ENCODE measurements at regions not wholly inside any gene's neighbourhood (a gene's known extent, or its start where the extent isn't known, plus 50 kb on each side); places are given as distances from the start of the nearest gene placed in this dataset.
"Not testable (repeated sequence)": the region's sequence is repeated elsewhere in the genome, so short reads cannot be mapped to it uniquely, and the experiment has no call there.

- FAIRE-seq = no peak
Observed at GRCh38 chr17:22138861-22139469, 446.6 kb downstream of the KCNJ18 start.

- FAIRE-seq = no peak
Observed at GRCh38 chr17:22142091-22142490, 449.8 kb downstream of the KCNJ18 start.

GRCh38 chr17:22145605-22146178 lies 453.4 kb downstream of the KCNJ18 start:
- FAIRE-seq = no peak

- FAIRE-seq = no peak
Observed at GRCh38 chr17:22158364-22158763, 466.0 kb downstream of the KCNJ18 start.

GRCh38 chr17:22161376-22161775 lies 469.1 kb downstream of the KCNJ18 start:
- no peak for FAIRE-seq

GRCh38 chr17:22171631-22172030 lies 479.3 kb downstream of the KCNJ18 start:
- no peak for FAIRE-seq

GRCh38 chr17:22193113-22193512 lies 500.8 kb downstream of the KCNJ18 start:
- no peak for FAIRE-seq

GRCh38 chr17:22200187-22200586 lies 507.9 kb downstream of the KCNJ18 start:
- FAIRE-seq = not testable (repeated sequence)

GRCh38 chr17:22202702-22203101 lies 510.4 kb downstream of the KCNJ18 start:
- FAIRE-seq = no peak

- FAIRE-seq = no peak
Observed at GRCh38 chr17:22203208-22203715, 510.9 kb downstream of the KCNJ18 start.

GRCh38 chr17:22204076-22204475 lies 511.8 kb downstream of the KCNJ18 start:
- not testable (repeated sequence) for FAIRE-seq

- FAIRE-seq = not testable (repeated sequence)
Observed at GRCh38 chr17:22210212-22210611, 517.9 kb downstream of the KCNJ18 start.

- FAIRE-seq = not testable (repeated sequence)
Observed at GRCh38 chr17:22213169-22213568, 520.8 kb downstream of the KCNJ18 start.

GRCh38 chr17:22217135-22217534 lies 524.8 kb downstream of the KCNJ18 start:
- FAIRE-seq = no peak

GRCh38 chr17:22221344-22221743 lies 529.0 kb downstream of the KCNJ18 start:
- no peak for FAIRE-seq

- FAIRE-seq = not testable (repeated sequence)
Observed at GRCh38 chr17:22226477-22226876, 534.2 kb downstream of the KCNJ18 start.

- FAIRE-seq = not testable (repeated sequence)
Observed at GRCh38 chr17:22226932-22227331, 534.6 kb downstream of the KCNJ18 start.

- FAIRE-seq = not testable (repeated sequence)
Observed at GRCh38 chr17:22227699-22228553, 535.6 kb downstream of the KCNJ18 start.

- not testable (repeated sequence) for FAIRE-seq
Observed at GRCh38 chr17:22229821-22230220, 537.5 kb downstream of the KCNJ18 start.

- no peak for FAIRE-seq
Observed at GRCh38 chr17:22233382-22233781, 541.1 kb downstream of the KCNJ18 start.

GRCh38 chr17:22242472-22242871 lies 550.1 kb downstream of the KCNJ18 start:
- no peak for FAIRE-seq

- no peak for FAIRE-seq
Observed at GRCh38 chr17:22251498-22251897, 559.2 kb downstream of the KCNJ18 start.

GRCh38 chr17:22253007-22253406 lies 560.7 kb downstream of the KCNJ18 start:
- FAIRE-seq = no peak

- FAIRE-seq = no peak
Observed at GRCh38 chr17:22265807-22266206, 573.5 kb downstream of the KCNJ18 start.

Measured in A204.1 (cell line).